Muscle of back (tissue), 3 donors: ENCODE measurements at regions not wholly inside any gene's neighbourhood (a gene's known extent, or its start where the extent isn't known, plus 50 kb on each side); places are given as distances from the start of the nearest gene placed in this dataset.

Experiments
- DNase-seq, 3 donors: peaks; one replicate each; pipeline versions ENCODE4 v3.0.0 to v3.0.0-alpha.2; 2013

DNA sequence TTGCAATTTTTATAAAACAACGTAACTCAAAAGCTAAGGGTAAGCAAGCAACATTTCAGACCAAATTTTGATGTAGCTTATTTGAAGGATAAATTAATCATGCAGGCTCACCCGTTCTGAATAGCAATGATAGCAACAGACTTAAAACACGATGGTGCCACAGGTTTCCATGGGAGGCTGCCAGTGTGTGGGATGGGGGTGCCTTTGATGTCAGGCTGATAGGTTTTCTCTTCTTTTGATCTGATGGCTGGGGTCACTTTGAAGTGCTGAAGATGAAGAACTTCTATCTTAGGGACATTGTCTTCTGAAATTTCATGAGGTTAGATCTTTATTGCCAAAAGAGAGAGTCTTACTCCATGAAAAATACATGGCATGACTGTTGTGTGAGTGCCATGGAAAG lies 206.8 kb downstream of the LPIN1 start:
- no peak for DNase-seq

DNA sequence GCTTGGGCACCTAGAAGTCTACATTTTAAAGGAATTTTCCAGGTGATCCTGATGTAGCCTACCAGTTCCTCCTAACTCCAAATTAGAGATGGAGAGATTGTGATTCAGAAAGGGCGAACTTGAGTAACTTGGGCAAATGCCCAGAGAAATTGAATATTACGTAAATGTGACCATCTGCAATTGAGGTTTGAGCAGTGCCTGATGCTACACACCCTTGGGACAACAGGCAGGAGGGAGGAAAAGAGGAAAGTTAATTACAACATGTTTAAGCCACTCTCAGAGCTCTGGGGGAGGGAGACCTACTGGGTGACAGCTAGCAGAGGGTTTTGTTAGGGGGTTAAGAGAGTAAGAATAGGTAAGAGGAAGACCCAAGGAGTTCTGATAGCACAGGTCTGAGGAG lies 208.9 kb downstream of the LPIN1 start:
- no peak for DNase-seq

DNA sequence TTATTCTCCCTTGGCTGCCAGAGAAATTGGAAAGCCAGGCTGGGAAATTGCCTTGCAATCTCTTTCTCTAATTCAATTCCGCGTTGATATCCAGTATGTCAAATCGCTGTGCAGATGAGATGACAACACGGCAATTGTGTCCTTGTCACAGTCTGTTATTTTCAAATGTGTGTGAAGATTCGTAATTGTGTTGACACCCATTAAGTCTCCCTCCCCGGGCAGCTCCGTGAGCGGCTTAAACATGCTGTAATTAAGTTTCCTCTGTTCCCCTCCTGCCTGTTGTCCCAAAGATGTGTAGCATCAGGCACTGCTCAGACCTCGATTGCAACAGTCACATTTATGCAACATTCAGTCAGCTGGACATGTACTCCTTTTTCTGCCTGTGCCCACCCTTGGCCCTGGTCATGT lies 209.5 kb downstream of the LPIN1 start:
- DNase-seq, result peak in 2 of 3 donors; percentile 10 to 21

DNA sequence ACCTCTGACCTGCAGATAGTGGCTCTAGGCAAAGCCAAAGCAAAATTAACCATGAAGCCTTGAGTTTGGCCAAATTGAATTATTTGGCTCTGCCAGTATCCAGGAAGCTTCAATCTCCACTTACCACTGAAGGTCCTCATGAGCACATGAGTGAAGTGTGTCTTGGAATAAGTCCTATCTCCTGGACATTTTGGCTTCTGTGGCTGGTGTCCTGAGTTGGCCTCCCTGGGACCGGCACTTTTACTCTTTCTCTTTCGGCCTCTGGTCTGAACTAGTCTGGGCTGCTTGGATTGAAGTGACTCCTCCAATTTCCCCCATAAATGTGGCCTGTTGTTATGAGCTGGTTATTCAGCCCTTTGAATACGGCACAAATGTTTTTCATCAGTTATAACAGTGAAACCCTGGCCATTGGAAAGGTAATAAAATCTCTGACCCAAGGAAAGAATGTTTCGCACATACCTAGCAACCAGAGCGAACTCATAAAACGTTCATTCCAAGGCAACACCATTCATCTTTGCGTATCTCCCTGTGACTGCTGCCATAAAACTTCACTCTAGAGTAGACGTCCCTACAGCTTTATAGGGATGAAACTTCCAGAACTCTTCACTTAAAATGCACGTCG lies 216.4 kb downstream of the LPIN1 start:
- DNase-seq, result no peak

DNA sequence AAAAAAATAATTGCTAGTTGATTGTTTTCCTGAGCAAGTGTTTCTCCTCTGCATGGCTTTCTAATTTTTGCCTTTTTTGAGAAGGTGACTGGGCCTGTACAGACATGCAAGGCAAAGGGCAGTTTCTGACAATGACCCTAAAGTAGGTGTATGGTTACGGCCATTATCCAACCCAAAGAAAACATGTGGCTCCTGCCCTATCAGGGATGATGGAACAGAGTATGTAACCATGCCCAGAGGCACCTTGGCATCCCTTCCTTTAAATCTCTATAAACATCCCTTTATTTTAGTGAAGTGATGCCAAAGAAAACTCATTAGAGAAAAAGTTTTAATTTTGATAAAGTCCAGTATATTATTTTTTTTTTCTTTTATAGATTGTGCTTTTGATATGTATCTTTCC lies 217.5 kb downstream of the LPIN1 start:
- no peak for DNase-seq

DNA sequence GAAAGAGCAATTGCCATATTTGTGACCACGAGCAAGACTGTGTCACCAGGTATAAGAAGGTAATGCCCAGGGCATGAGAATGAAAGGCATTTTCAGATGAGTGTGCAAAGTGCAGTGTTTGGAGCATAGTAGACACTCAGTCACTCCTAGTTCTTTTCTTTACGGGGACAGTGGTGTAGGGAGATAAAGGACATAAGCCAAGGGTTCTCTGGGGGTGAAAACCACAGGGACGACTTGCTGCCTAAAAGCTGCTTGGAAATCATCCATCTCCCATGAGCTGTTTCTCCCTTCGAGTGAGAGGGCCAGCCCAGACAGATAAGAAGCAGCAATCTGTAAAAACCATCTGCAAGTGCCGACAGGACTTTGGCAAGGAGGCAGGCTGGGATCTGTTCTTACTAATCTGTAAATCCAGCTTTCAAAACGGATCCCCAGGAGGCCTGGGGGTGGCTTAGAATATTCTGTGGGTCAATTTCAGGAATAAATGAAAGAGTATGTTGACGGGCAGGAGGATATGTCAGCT lies 221.6 kb downstream of the LPIN1 start:
- DNase-seq, result peak; percentile 57 to 74 (median 66)

DNA sequence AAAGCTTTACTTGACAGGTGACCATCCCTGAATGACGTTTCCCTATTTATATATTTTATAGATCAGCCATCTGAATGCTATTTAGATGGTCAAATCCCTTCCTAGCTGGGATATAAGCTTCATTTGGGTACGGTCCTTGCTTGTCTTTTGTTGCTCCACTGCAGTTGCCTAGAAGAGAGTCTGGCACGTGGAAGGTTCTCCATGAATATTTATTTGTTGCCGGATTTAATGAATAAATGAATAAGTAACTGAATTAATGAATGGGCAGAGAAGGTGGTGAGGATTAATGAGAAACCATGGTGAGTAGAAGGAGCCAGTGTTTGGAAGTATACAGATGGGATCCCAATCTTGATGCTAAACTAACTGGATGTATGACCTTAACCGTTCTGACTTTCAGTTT lies 222.1 kb downstream of the LPIN1 start:
- DNase-seq, result no peak

DNA sequence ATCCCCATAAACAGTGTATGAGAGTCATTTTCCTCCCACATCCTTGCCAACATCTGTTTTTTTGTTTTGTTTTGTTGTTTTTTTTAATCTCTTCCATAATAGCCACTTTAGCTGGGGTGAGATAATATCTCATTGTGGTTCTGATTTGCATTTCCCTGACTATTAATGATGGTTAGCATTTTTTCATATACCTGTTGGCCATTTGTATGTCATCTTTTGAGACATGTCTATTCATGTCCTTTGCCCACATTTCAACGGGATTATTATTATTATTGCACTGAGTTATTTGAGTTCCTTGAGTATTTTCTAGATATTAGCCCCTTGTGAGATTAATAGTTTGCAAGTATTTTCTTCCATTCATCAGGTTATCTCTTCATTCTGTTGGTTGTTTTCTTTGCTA lies 223.3 kb downstream of the LPIN1 start:
- no peak for DNase-seq

DNA sequence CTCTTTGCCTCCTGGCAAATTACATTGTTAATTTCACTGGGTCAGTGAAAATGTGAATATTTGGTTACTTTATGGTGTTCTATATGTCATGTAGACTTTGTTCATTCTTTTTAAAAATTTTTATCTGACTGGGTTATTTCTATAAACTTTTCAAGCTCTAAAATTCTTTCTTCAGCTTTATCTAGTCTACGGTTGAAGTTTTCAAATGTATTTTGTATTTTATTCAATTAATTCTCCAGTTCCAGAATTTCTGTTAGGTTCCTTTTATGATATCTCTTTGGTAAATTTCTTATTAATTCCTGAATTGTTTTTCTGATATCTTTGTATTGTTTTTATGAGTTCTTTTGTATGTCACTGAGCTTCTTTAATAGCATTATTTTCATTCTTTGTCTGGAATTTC lies 228.1 kb downstream of the LPIN1 start:
- no peak for DNase-seq

DNA sequence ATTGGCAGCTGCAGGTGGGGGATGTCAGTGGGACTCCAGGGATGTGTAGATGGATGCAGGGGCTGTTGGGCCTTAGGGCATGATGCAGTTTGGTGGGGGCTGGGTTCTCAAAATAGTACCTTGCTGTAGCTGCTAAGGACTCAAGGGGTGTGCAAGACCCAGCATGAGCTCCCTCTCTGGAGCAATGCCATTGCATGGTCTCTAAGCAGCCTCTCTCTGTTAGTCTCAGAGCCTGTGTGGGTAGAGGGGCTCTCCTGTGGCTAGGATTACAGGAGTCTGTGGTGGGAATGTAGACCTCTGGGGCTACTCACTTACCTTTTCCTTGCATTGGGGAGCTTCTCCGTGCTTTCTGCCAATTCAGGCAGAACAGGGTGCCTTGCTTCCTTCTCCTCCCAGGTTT lies 228.9 kb downstream of the LPIN1 start:
- no peak for DNase-seq

DNA sequence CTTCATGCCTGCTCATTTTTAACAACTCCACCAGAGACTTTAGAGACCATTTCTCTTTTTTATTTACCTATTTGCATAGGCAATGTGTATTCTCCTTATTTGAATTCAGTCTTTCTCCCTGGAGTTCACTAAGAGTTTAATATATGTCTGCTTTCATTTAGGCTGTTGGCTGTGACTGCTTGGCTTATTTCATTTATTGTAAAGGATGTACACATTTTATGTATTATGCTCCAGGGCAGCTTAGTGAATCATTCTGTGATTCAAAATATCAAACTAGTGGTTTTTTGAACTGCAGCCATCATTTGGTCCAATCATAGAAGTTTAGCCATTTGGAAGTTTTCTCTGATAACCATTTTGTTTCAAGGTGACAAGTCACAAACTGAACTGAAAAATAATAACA lies 229.6 kb downstream of the LPIN1 start:
- DNase-seq, result no peak

DNA sequence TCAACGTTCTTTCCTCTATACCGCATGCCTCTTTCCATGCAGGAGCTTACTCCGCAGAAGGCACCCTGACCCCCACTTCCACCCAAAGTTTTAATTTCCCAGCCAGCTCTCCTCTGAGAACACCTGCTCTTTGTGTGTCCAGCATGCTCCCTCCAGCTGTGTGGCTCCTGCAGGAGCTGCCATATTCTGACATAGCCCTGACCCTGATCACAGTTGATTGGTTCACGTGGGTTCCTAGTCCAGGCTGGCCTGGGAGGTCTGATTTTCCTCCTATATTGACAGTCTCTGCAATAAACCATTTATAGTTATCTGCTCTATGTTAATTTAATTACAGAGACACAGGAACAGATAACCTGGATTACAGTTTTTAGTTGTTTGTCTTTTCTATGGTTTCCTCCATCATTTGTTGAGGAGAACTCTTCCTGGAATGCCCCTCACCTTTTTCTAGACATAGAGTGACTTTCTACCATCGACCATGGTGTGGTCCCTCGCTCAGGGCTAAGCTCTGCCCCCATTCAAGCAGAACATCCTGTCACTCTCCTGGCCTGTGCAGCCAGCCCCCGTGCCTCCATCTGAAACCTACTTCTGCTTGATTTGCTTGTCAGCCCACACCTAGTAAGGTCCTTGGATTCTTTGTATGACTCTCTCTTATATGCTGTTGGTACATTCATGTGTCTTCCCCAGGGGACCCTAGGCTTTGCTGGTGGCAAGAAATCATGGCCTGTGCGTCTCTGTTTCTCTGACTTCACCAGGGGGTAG lies 231.5 kb downstream of the LPIN1 start:
- no peak for DNase-seq

DNA sequence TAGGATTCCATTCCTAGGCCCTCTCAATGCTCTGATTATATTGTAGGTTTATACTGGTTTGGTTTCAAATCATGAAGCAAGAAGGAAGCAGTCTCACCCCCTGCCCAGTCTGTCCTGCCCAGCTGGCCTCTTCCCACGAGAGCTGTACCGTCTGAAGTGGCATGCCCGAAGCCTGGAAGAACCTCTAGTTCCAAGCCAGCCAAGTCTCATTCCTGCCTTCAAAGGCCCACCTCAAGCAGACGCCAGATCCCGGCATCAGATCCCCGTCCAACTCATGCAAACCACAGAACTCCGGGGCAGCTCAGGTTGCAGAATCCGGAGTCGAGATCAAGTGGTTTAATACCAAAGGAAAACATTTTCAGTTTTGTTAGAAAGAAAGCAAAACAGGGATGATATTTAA lies 234.4 kb downstream of the LPIN1 start:
- DNase-seq, result peak in 1 of 3 donors; percentile 20

DNA sequence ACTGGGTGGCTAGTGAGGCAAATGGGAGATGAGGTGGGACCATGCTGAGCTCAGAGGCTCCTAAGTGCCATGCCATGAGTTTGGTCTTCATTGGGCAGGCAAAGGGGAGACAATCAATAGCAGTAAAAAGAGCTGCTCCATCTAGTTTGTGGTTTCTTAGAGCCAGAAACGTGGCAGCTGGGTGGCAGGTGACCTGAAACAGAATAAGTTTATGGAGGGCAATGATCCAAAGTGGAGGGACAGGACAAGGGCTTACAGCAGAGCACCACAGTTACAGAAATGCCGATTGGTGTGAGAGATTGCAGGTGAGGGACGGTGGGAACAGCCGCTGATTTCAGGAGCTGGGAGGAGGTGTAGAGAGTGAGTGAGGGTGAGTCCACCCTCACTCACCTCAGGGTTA lies 237.0 kb downstream of the LPIN1 start:
- no peak for DNase-seq

DNA sequence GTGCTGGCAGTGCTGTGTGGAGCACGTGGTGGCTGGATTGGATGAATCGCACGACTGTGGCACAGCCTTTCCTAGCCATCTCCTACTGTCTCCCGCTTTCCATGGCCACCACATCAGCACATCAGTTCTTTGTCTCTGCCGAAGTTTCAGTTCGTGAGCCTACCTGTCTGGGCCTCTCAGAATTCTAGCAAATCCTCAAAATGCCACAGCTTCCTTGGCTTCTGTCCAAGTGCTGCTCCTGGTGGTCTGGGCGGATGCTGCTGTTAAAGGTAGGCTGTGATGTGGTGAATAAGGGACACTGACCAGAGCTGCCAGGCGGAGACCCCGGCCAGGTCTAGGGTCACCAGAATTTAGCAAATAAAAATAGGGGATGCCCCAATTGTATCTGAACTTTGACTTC lies 237.4 kb downstream of the LPIN1 start:
- DNase-seq, result no peak

DNA sequence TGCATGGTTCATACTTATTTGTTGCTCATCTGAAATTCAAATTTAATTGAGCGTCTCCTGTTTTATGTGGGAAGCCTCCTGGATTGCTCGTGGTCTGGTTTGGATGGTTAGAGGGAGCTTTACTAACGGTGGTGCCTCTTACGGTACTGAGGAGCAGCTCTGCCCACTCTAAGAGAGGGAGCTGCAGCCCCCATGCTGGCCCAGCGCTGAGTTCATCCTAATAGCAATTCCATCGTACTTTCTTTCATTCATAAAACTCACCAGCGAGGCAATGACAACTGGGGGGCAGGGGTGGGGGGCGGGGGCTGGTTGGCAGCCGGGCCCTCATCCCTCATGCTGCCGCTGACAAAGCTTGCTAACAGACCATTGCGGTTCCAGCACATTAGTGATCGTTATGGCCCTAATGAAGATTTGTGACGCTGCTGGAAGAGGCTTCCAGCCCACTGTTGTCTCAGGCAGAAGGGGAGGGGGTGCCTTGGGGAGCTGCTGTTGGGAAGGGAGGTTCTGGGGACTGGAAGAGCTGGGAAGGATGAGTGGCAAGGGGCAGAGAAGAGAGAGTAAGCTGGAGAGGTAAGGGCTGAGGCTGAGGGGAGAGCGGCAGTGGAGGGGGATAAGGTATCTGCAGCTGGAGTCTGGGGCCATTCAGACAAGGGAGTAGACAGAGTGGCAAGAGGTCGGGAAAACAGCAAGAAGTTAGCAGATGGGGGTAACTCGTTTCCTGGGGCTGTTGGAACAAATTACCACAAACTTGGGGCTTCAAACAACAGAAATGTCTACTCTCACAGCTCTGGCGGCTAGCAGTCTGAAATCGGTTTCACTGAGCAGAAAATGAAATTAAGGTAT lies 238.1 kb downstream of the LPIN1 start:
- peak in 1 of 3 donors; percentile 51 for DNase-seq

DNA sequence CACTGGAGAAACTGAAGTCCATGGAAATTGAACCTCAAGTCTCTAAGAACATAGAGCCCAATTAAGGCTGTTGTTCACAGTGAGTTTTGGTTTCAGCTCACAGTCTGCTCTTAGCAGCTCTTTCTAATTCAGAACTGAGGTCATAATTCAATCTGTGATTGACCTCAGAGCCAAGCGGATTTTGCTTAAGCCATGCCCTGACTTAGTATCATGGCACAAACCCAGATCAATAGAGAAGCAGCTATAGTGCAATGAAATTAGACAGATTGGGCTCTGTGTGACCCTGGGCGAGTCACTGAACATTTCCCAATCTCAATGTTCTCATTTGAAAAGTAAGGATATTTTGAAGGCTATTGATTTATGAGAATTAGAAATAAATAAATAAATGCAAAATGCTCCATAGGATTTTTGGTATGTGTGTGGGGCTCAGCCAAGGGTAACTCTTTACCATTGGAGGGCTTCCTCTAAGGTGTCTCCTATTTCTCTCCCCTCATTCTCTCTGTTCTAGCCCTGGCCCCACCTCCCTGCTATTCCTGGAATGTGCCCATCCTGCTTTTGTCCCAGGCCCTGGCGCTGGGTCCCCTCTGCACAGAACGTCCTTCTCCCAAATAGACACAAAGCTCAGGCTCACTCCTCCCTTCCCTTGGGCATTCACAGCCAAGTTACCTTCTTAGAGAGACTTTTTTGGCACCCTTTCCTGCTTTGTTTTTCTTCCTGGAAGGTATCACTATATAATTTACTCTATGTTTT lies 239.6 kb downstream of the LPIN1 start:
- no peak for DNase-seq

DNA sequence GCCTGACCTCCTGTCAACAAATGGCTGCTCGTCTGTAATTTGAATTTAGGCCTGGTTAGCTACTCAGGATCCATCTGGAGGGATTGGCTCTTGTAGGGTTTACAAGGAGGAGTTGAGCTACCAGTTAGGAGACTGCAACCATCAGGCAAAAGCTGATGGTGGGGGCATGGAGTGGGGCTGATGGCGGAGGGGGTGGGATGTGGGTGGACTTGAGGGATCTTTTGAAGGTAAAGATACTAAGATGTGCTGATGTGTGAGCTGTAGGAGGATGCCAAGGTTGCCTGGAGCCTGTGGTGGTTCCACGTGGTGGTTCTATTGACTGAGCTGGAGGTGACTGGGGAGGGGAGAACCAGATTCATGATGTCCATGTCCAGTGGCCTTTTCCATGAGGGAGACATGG lies 240.7 kb downstream of the LPIN1 start:
- no peak for DNase-seq

DNA sequence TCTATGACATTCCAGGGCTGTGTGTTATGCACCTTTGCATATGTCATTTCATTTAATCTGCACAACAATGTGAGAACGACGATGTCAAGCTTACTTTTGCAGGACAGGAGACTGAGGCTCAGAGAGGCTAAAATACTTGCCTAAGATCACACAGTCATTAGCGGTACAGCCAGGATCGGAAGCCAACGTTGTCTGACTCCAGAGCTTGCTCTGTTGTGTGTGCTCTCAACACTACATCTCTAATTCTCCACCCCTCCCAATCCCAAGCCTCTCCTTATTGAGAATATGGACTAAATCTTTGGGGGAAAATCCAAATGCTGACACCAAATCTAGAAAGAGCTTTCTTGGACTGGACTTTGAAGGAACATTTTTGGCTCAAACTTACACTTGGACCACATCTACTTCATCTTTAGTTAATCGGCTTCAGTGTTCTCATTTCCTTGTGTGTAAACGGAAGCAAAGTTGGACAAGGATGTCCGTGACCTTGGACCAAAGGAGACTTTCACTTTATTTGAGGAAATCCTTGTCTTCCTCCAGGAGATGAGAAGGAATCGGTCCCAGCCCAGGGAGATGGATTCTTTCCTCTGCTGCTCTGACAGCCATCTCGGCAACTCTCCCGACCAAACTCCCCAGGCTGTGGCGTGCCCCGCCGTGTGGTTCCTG lies 242.4 kb downstream of the LPIN1 start:
- DNase-seq, result peak; percentile 67 to 95 (median 92)

DNA sequence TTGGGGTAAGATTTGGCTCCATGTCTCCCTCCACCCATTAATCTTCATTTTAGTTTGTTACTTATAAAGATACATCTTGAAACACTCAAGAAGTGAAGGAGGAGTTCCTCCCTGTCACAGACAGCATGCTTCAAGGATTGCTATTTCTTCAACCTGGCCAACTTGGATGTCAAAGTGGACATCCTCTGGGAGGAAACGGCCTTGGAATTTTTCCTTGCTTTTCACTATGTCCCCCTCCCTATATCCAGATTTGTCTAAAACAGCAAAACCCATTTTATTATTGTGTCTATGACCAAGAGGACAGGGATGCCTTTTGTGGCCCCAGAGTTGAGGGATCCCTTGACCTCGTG lies 242.9 kb downstream of the LPIN1 start:
- DNase-seq, result peak in 1 of 3 donors; percentile 49

DNA sequence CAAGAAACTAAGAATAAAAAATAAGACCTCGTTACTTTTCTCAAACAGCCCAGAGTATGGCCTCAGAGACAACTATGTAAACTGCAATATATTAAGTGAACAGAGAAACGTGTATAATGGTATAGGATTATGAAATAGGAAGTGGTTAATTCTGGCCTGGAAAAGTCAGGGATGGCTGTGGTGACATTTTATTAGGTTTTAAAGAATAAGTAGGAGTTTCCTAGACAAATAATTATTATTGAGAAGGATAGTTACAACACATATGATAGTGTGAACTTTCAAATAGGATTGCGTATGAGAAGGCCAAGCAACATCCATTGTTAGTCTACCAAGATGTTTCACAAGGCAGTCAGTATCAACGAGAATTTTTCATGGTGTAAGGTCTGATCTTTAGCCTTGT lies 244.1 kb downstream of the LPIN1 start:
- no peak for DNase-seq
